Gastroesophageal sphincter (tissue), 4 donors: ENCODE measurements at regions not wholly inside any gene's neighbourhood (a gene's known extent, or its start where the extent isn't known, plus 50 kb on each side); places are given as distances from the start of the nearest gene placed in this dataset.
A peak's percentile ranks its signal among the peaks of the same experiment; 100 is the strongest.

Experiments used
- ATAC-seq: fragments of 150-250 bp; one replicate; pipeline ENCODE4 v1.9.1; 2016; ENCODE audit warnings: mild to moderate bottlenecking, moderate library complexity
- H3K27ac ChIP-seq, 4 donors: fragments of 200-600 bp; sonication (generic) in 3 of 4; 1 replicate in 3 of 4; 2 replicates in 1 of 4; pipeline ENCODE4 v1.5.1; 2016 to 2019
- H3K27me3 ChIP-seq: fragments of 200-600 bp; sonication (generic); one replicate; pipeline ENCODE4 v1.5.1; 2019
- H3K36me3 ChIP-seq, 2 donors: fragments of 200-600 bp; sonication (generic); one replicate each; pipeline ENCODE4 v1.5.1; 2019; ENCODE audit warnings: control low read depth in 1 of 2
- H3K4me1 ChIP-seq, 3 donors: fragments of 200-600 bp; sonication (generic); 1 replicate in 2 of 3; 2 replicates in 1 of 3; pipeline ENCODE4 v1.5.1; 2016 to 2019; ENCODE audit warnings: control low read depth in 2 of 3
- H3K4me3 ChIP-seq, 2 donors: fragments of 200-600 bp; sonication (generic); one replicate each; pipeline ENCODE4 v1.5.1; 2019; ENCODE audit warnings: mild to moderate bottlenecking in 1 of 2, moderate library complexity in 1 of 2
- H3K9me3 ChIP-seq, 3 donors: fragments of 200-600 bp; sonication (generic); one replicate each; pipeline ENCODE4 v1.5.1; 2017 to 2019; ENCODE audit warnings: control low read depth in 2 of 3
- EP300 ChIP-seq: sonication (generic); formaldehyde crosslinking; IDR thresholded peaks from one replicate; pipeline ENCODE4 v1.6.1; 2017; ENCODE audit warnings: antibody characterized with exemption, mild to moderate bottlenecking
- POLR2A ChIP-seq, 2 donors: fragments of 450-650 bp; IDR thresholded peaks; one replicate each; pipeline ENCODE4 v1.6.1; 2017; ENCODE audit warnings: antibody characterized with exemption in 2 of 2, mild to moderate bottlenecking in 2 of 2, moderate library complexity in 1 of 2
- POLR2AphosphoS5 ChIP-seq: sonication (generic); formaldehyde crosslinking; IDR thresholded peaks from one replicate; pipeline ENCODE4 v1.6.1; 2017; ENCODE audit warnings: antibody characterized with exemption
- WGBS, 2 donors: methylation state at CpG; one replicate each; pipeline ENCODE4 v1.1.5; 2018; ENCODE audit warnings: low coverage in 1 of 2; 5-methylcytosine and 5-hydroxymethylcytosine counted together
- TF ChIP-seq, protein P1 (sequence below), 4 experiments: fragments of 200-600 bp in 2 of 4; fragments of 450-650 bp in 2 of 4; sonication (generic) in 1 of 4; IDR thresholded peaks; one replicate each; pipeline ENCODE4 v1.5.1; 2017 to 2019; ENCODE audit warnings: antibody characterized with exemption in 4 of 4, mild to moderate bottlenecking in 2 of 4, moderate library complexity in 2 of 4

DNA sequence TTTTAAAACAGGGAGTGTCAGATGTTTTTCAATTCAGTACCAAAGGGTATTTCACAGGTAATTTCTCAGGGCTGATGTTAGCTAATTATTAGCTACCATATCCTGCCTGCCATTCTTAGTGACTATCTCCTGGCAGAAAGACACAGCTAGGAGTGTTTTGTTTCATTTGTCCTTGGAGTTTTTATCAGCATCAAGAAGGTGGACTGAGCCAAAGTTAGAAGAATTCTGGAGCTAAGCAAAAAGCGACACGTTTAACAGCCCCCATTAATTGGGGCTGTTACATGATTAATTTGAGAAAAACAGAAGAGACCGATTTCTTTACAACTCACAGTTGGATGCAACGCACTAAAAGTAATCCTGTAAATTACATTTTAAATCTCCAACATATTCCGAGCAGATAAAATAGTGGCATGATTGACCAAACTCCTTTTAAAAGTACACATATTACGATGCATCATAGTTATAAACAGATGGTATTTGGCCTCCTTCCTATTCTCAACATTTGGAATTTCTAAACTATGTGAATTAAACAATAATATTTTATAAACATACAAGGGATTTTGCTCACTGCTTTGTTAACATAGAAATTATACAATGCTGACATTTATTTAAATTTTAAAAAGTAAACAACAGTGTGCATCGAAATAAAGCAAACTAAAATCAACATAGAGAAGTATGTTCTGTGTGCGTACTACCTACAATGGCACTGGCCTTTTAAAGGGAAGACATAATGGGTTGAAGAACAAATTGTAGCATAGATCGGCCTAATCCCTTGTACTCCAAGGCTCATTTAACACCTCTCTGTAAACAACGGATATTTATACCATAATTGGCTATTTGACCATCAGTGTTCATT, 585.1 kb downstream of the ZEB2 start:
- peaks cover 0 to 20% (median 0%) of the 10 kb centered on the region in 3 donors for H3K4me1 ChIP-seq
- ATAC-seq, result no peak
- no peaks in the 10 kb centered on the region for H3K36me3 ChIP-seq
- no peaks in the 10 kb centered on the region for H3K9me3 ChIP-seq
- H3K4me3 ChIP-seq, result no peak overlapping the region
- TF ChIP-seq POLR2A (IDR thresholded peaks at IDR 0.05) (no peak), POLR2AphosphoS5 (no peak), EP300 (no peak)
- TF ChIP-seq, protein P1, sequence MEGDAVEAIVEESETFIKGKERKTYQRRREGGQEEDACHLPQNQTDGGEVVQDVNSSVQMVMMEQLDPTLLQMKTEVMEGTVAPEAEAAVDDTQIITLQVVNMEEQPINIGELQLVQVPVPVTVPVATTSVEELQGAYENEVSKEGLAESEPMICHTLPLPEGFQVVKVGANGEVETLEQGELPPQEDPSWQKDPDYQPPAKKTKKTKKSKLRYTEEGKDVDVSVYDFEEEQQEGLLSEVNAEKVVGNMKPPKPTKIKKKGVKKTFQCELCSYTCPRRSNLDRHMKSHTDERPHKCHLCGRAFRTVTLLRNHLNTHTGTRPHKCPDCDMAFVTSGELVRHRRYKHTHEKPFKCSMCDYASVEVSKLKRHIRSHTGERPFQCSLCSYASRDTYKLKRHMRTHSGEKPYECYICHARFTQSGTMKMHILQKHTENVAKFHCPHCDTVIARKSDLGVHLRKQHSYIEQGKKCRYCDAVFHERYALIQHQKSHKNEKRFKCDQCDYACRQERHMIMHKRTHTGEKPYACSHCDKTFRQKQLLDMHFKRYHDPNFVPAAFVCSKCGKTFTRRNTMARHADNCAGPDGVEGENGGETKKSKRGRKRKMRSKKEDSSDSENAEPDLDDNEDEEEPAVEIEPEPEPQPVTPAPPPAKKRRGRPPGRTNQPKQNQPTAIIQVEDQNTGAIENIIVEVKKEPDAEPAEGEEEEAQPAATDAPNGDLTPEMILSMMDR (IDR thresholded peaks at IDR 0.05), result no peak
- H3K27ac ChIP-seq, result peak overlapping the region in 2 of 4 donors; percentile 8 to 83
- H3K27me3 ChIP-seq, result peaks cover 18% of the 10 kb centered on the region
- 59 to 73% methylated on average over 10 of the region's 10 CpGs for WGBS, 2 donors

GRCh38 chr2:143933946-143934569, 585.9 kb downstream of the ZEB2 start:
- Histone ChIP-seq H3K4me3 (no peak overlapping the region), H3K27ac (no peak overlapping the region), H3K9me3 (no peaks in the 10 kb centered on the region), H3K4me1 (peaks cover 0 to 15% (median 0%) of the 10 kb centered on the region in 3 donors), H3K36me3 (no peaks in the 10 kb centered on the region), H3K27me3 (peaks cover 18% of the 10 kb centered on the region)
- TF ChIP-seq, protein P1 (IDR thresholded peaks at IDR 0.05), result no peak
- TF ChIP-seq POLR2A (IDR thresholded peaks at IDR 0.05) (no peak), POLR2AphosphoS5 (no peak), EP300 (no peak)
- ATAC-seq, result no peak

GRCh38 chr2:143930891-143931290, 589.0 kb downstream of the ZEB2 start:
- Histone ChIP-seq H3K27me3 (peaks cover under 1% of the 10 kb centered on the region), H3K4me3 (no peak overlapping the region), H3K36me3 (no peaks in the 10 kb centered on the region), H3K27ac (no peak overlapping the region), H3K9me3 (no peaks in the 10 kb centered on the region), H3K4me1 (no peaks in the 10 kb centered on the region)
- 100% methylated on average over 1 of the region's 2 CpGs; no CpG with 5 or more reads in 1 of the 2 donors for WGBS, 2 donors
- ATAC-seq, result no peak
- TF ChIP-seq EP300 (no peak), POLR2A (IDR thresholded peaks at IDR 0.05) (no peak), POLR2AphosphoS5 (no peak)
- TF ChIP-seq, protein P1 (IDR thresholded peaks at IDR 0.05), result no peak

GRCh38 chr2:143928613-143929012, 591.3 kb downstream of the ZEB2 start:
- 29% methylated on average over 1 of the region's 1 CpG; no CpG with 5 or more reads in 1 of the 2 donors for WGBS, 2 donors
- TF ChIP-seq POLR2AphosphoS5, result no peak
- TF ChIP-seq, protein P1 (IDR thresholded peaks at IDR 0.05), result no peak
- TF ChIP-seq EP300, result no peak
- TF ChIP-seq POLR2A (IDR thresholded peaks at IDR 0.05), result no peak
- ATAC-seq, result no peak

More at GRCh38 chr2:143928613-143929012, 591.3 kb downstream of the ZEB2 start:
- H3K9me3 ChIP-seq, result no peaks in the 10 kb centered on the region
- H3K27me3 ChIP-seq, result no peaks in the 10 kb centered on the region
- no peak overlapping the region for H3K27ac ChIP-seq
- no peaks in the 10 kb centered on the region for H3K36me3 ChIP-seq
- H3K4me3 ChIP-seq, result no peak overlapping the region
- no peaks in the 10 kb centered on the region for H3K4me1 ChIP-seq
